ENCODE measurements at regions not wholly inside any gene's neighbourhood (a gene's known extent, or its start where the extent isn't known, plus 50 kb on each side); places are given as distances from the start of the nearest gene placed in this dataset.

- SMC1A ChIA-PET (ENCODE audit: uncharacterized antibody, unreplicated experiment) = interaction anchor here (1.1 kb wide), 1 partner anchor 10 kb away, joined by 4 read pairs; no protein-coding TSS in a partner anchor
- TF ChIP-seq ZNF207 (IDR thresholded peaks at IDR 0.05; ENCODE audit: borderline replicate concordance) (no peak), NR2F1 (conservative IDR thresholded peaks at IDR 0.05) (no peak), ATF2 (IDR thresholded peaks at IDR 0.05; ENCODE audit: low read length) (no peak), ZSCAN29 (IDR thresholded peaks at IDR 0.05) (no peak), NKRF (conservative IDR thresholded peaks at IDR 0.05) (no peak)
- no peaks in the 10 kb centered on the region for H3K36me3 ChIP-seq (ENCODE audit: control insufficient read depth in 2 of 2, insufficient read depth in 2 of 2, low read length in 1 of 2)
- DNase-seq (ENCODE audit: low read depth, low spot score) (no peak), FAIRE-seq (no peak), ATAC-seq (no peak)
- 3% methylated on average over 2 of the region's 2 CpGs for WGBS (ENCODE audit: insufficient coverage, insufficient replicate concordance, low lambda C conversion rate, missing lambda C conversion rate)
- CTCF ChIA-PET = interaction anchor here (0.6 kb wide), 1 partner anchor 13 kb away, joined by 3 read pairs; no protein-coding TSS in a partner anchor
- H2AFZ ChIP-seq (ENCODE audit: control insufficient read depth, low read depth, low read length) = no peak overlapping the region
- intact Hi-C loops (cut with micrococcal nuclease; ENCODE audit: unreplicated experiment) (no loop called here), in situ Hi-C loops (cut with MboI) (no loop called here)
- BruUV-seq (replicated peaks) = no TSS peak
- RAD21 ChIA-PET (ENCODE audit: unreplicated experiment) = no interaction called here
- no peak overlapping the region for H3K4me3 ChIP-seq
- POLR2A ChIA-PET = no interaction called here
- peaks cover 4% of the 10 kb centered on the region; the same call in 1 of the 2 replicates for H3K4me1 ChIP-seq (ENCODE audit: control insufficient read depth, insufficient read depth, low read length)
- H3K4me2 ChIP-seq (ENCODE audit: control insufficient read depth, insufficient read depth) = no peak overlapping the region
- H3K27me3 ChIP-seq (replicated peaks in 1 of 2; ENCODE audit: control insufficient read depth in 2 of 2, insufficient read depth in 2 of 2, low read length in 1 of 2) = peaks cover 0 to 3% of the 10 kb centered on the region in 2 experiments; a peak in 1 of 4 replicates
- no peak overlapping the region for H3K27ac ChIP-seq (ENCODE audit: control insufficient read depth, insufficient read depth)
- no peak overlapping the region for H3K9ac ChIP-seq (ENCODE audit: control insufficient read depth, insufficient read depth, low read length)
- H4K20me1 ChIP-seq (ENCODE audit: control insufficient read depth, insufficient read depth) = no peaks in the 10 kb centered on the region
- no peaks in the 10 kb centered on the region for H3K79me2 ChIP-seq (ENCODE audit: control insufficient read depth, insufficient read depth, low read length)
- no peaks in the 10 kb centered on the region for H3K9me3 ChIP-seq (replicated peaks; ENCODE audit: control insufficient read depth, insufficient read depth, low read length)
These were observed 114.5 kb upstream of the RBPJ start for GRCh38 chr4:26206339-26206738.
